ENCODE measurements at regions not wholly inside any gene's neighbourhood (a gene's known extent, or its start where the extent isn't known, plus 50 kb on each side); places are given as distances from the start of the nearest gene placed in this dataset.

- Histone ChIP-seq H3K27ac (no peak overlapping the region), H3K4me3 (no peak overlapping the region), H3K9me3 (no peaks in the 10 kb centered on the region), H3K4me2 (no peak overlapping the region), H3K4me1 (peaks cover 12% of the 10 kb centered on the region)
- POLR2A ChIA-PET, result no interaction called here
- 85% methylated on average over 5 of the region's 5 CpGs for WGBS (ENCODE audit: missing lambda C conversion rate)
- no peak for FAIRE-seq
- CTCF ChIA-PET, result interaction anchor here (1.0 kb wide), 1 partner anchor 24 kb away, joined by 3 read pairs; no protein-coding TSS in a partner anchor
- no peak for TF ChIP-seq EHF (CRISPR knock-in tag; IDR thresholded peaks at IDR 0.05)
- no peak for TF ChIP-seq BHLHE40 (IDR thresholded peaks at IDR 0.05; ENCODE audit: low read depth, low read length)
- no peak for TF ChIP-seq ZNF302 (CRISPR knock-in tag; IDR thresholded peaks at IDR 0.05)
- TF ChIP-seq SREBF2 (IDR thresholded peaks at IDR 0.05), result no peak
- no peak for TF ChIP-seq MAZ (IDR thresholded peaks at IDR 0.05; ENCODE audit: borderline replicate concordance, low read depth, low read length)
- no peak for TF ChIP-seq NPAS2 (CRISPR knock-in tag; IDR thresholded peaks at IDR 0.05; ENCODE audit: borderline replicate concordance)
- no peak for TF ChIP-seq ELK1 (IDR thresholded peaks at IDR 0.05; ENCODE audit: low read depth, low read length)
- no peak for TF ChIP-seq CHD2 (IDR thresholded peaks at IDR 0.05; ENCODE audit: low read length, partially characterized antibody)
- no peak for TF ChIP-seq RAD21 (conservative IDR thresholded peaks at IDR 0.05 in 1 of 2, IDR thresholded peaks at IDR 0.05 in 1 of 2)
- no peak for ATAC-seq
- no peak for DNase-seq (ENCODE audit: low read depth in 1 of 2, low spot score in 1 of 2)
These were observed 164.7 kb upstream of the TARS1 start for GRCh38 chr5:33275921-33276627.

DNA sequence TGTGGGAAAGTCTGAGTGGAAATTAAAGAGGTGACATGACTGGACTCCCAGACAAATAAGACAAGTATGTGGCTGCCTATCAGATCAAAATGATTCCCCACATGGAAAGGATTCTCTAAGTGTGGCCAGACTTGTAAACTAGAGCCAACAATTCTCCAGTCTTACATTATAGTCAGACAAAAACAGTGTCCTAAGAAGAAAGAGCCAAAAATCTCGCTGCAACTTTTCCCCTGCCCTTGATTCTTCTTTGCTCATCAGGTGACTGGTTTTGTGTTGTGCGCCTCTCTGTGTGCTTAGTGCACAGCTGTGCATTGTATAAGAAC, 164.2 kb upstream of the TARS1 start:
- Histone ChIP-seq H3K4me2 (no peak overlapping the region), H3K4me1 (peaks cover 11% of the 10 kb centered on the region), H3K4me3 (no peak overlapping the region), H3K9me3 (no peaks in the 10 kb centered on the region), H3K27ac (no peak overlapping the region)
- no peak for TF ChIP-seq EHMT2 (IDR thresholded peaks at IDR 0.05; ENCODE audit: low read depth)
- TF ChIP-seq ZSCAN20 (CRISPR knock-in tag; IDR thresholded peaks at IDR 0.05), result no peak
- no peak for TF ChIP-seq CHD4 (IDR thresholded peaks at IDR 0.05; ENCODE audit: borderline replicate concordance)
- TF ChIP-seq KDM1A (IDR thresholded peaks at IDR 0.05; ENCODE audit: low read depth), result no peak
- TF ChIP-seq NPAS2 (CRISPR knock-in tag; IDR thresholded peaks at IDR 0.05; ENCODE audit: borderline replicate concordance), result no peak
- TF ChIP-seq FOSL2 (IDR thresholded peaks at IDR 0.05), result no peak
- TF ChIP-seq FOSL2 (CRISPR knock-in tag; IDR thresholded peaks at IDR 0.05), result no peak
- no peak for TF ChIP-seq HEYL (CRISPR knock-in tag; IDR thresholded peaks at IDR 0.05)
- no peak for TF ChIP-seq RNF2 (IDR thresholded peaks at IDR 0.05; ENCODE audit: borderline replicate concordance, low read depth)
- TF ChIP-seq HOXB13 (CRISPR knock-in tag; IDR thresholded peaks at IDR 0.05; ENCODE audit: low read depth), result no peak
- no peak for TF ChIP-seq TP53 (CRISPR knock-in tag; IDR thresholded peaks at IDR 0.05)
- TF ChIP-seq HDAC2 (IDR thresholded peaks at IDR 0.05), result no peak
- WGBS (ENCODE audit: missing lambda C conversion rate), result 60% methylated on average over 2 of the region's 2 CpGs
- CTCF ChIA-PET, result no interaction called here
- DNase-seq (ENCODE audit: low read depth in 1 of 2, low spot score in 1 of 2), result no peak
- no peak for FAIRE-seq
- POLR2A ChIA-PET, result no interaction called here
- no peak for ATAC-seq

GRCh38 chr5:33277061-33277650, 163.6 kb upstream of the TARS1 start:
- WGBS (ENCODE audit: missing lambda C conversion rate), result 67% methylated on average over 3 of the region's 3 CpGs
- H3K4me1 ChIP-seq, result peaks cover 5% of the 10 kb centered on the region
- FAIRE-seq, result no peak
- no peak for DNase-seq (ENCODE audit: low read depth in 1 of 2, low spot score in 1 of 2)
- ChIA-PET CTCF (no interaction called here), POLR2A (no interaction called here)
- no peak overlapping the region for H3K27ac ChIP-seq
- no peak for ATAC-seq
- H3K4me2 ChIP-seq, result no peak overlapping the region
- TF ChIP-seq HES2 (IDR thresholded peaks at IDR 0.05) (no peak), HOXB13 (CRISPR knock-in tag; IDR thresholded peaks at IDR 0.05; ENCODE audit: low read depth) (no peak), FOSB (CRISPR knock-in tag; IDR thresholded peaks at IDR 0.05) (no peak), CHD2 (IDR thresholded peaks at IDR 0.05; ENCODE audit: low read length, partially characterized antibody) (no peak), RCOR1 (IDR thresholded peaks at IDR 0.05; ENCODE audit: low read depth, low read length) (no peak), JUNB (IDR thresholded peaks at IDR 0.05) (no peak), KDM5A (IDR thresholded peaks at IDR 0.05) (no peak), HEYL (CRISPR knock-in tag; IDR thresholded peaks at IDR 0.05) (no peak), EHMT2 (IDR thresholded peaks at IDR 0.05; ENCODE audit: low read depth) (no peak), FOXS1 (CRISPR knock-in tag; IDR thresholded peaks at IDR 0.05) (no peak), POLR2AphosphoS2 (conservative IDR thresholded peaks at IDR 0.05; ENCODE audit: low read length) (no peak), MAFK (IDR thresholded peaks at IDR 0.05; ENCODE audit: partially characterized antibody) (no peak), BHLHE40 (IDR thresholded peaks at IDR 0.05; ENCODE audit: low read depth, low read length) (no peak), HOXB5 (CRISPR knock-in tag; IDR thresholded peaks at IDR 0.05) (no peak), TFCP2L1 (CRISPR knock-in tag; IDR thresholded peaks at IDR 0.05) (no peak), HOXA7 (CRISPR knock-in tag; IDR thresholded peaks at IDR 0.05) (no peak)
- H3K4me3 ChIP-seq, result no peak overlapping the region
- no peaks in the 10 kb centered on the region for H3K9me3 ChIP-seq

Data from A549 (cell line).